A549 (cell line): ENCODE measurements at regions not wholly inside any gene's neighbourhood (a gene's known extent, or its start where the extent isn't known, plus 50 kb on each side); places are given as distances from the start of the nearest gene placed in this dataset.

Source experiments
- ATAC-seq, 2 experiments: fragments of 200-7000 bp in 1 of 2; fragments of >200 bp in 1 of 2; cut with Nextera tagmentation in 1 of 2; cut with Tn5 transposase in 1 of 2; 3 replicates each; pipeline versions ENCODE4 v1.8.0 to v1.9.1; 2018 to 2020; ENCODE audit warnings: mild to moderate bottlenecking in 1 of 2, moderate library complexity in 1 of 2
- CTCF ChIA-PET: fragments of 300-600 bp; sonication (Branson Sonifier 250); formaldehyde crosslinking; extraction: SDS; loops from one replicate; lab custom pipeline; 2021; ENCODE audit warnings: antibody characterized with exemption, inconsistent platforms; lab: Yijun Ruan, JAX
- POLR2A ChIA-PET: fragments of 350-600 bp; formaldehyde crosslinking; extraction: SDS; loops from one replicate; lab custom pipeline; 2021; ENCODE audit warnings: antibody characterized with exemption, inconsistent platforms; lab: Yijun Ruan, JAX
- DNase-seq, 2 experiments: peaks; one replicate each; pipeline versions ENCODE4 v3.0.0 to v3.0.0-alpha.2; 2011 to 2016; ENCODE audit warnings: low read depth in 1 of 2, low spot score in 1 of 2
- FAIRE-seq: peaks from 2 replicates; lab custom pipeline; 2011; peaks lifted over from hg19 to GRCh38; lab: Jason Lieb, UNC
- H3K27ac ChIP-seq, 2 experiments: fragments of >200 bp; sonication (Bioruptor Twin); formaldehyde crosslinking; 3 replicates each; pipeline ENCODE4 v1.5.1; 2016 to 2017
- H3K4me1 ChIP-seq: fragments of >200 bp; sonication (Bioruptor Twin); formaldehyde crosslinking; 3 replicates; pipeline ENCODE4 v1.6.1; 2016
- H3K4me2 ChIP-seq: fragments of >200 bp; sonication (Bioruptor Twin); formaldehyde crosslinking; 3 replicates; pipeline ENCODE4 v1.6.1; 2016
- H3K4me3 ChIP-seq: fragments of >200 bp; sonication (Bioruptor Twin); formaldehyde crosslinking; 3 replicates; pipeline ENCODE4 v1.5.1; 2016
- H3K9me3 ChIP-seq: fragments of >200 bp; sonication (Bioruptor Twin); formaldehyde crosslinking; 3 replicates; pipeline ENCODE4 v1.6.1; 2016
- BCL3 ChIP-seq: fragments of >200 bp; sonication (Bioruptor Twin); formaldehyde crosslinking; IDR thresholded peaks from 3 replicates; pipeline ENCODE4 v1.6.1; 2016
- CBX2 ChIP-seq: fragments of 200-600 bp; sonication (generic); IDR thresholded peaks from 2 replicates; pipeline ENCODE4 v1.6.1; 2016; ENCODE audit warnings: low read depth, mild to moderate bottlenecking, borderline replicate concordance
- CBX8 ChIP-seq: fragments of 200-600 bp; sonication (generic); IDR thresholded peaks from 2 replicates; pipeline ENCODE4 v1.6.1; 2016
- CEBPB ChIP-seq, 2 experiments: fragments of >200 bp in 1 of 2; sonication (Bioruptor Twin) in 1 of 2; formaldehyde crosslinking in 1 of 2; IDR thresholded peaks; 2 replicates each; pipeline ENCODE4 v1.6.1; 2012 to 2016
- E2F6 ChIP-seq: IDR thresholded peaks from 2 replicates; pipeline ENCODE4 v1.6.1; 2012; ENCODE audit warnings: low read depth, borderline replicate concordance
- EHMT2 ChIP-seq: fragments of 200-600 bp; sonication (generic); IDR thresholded peaks from 2 replicates; pipeline ENCODE4 v1.6.1; 2016; ENCODE audit warnings: antibody characterized with exemption, low read depth, mild to moderate bottlenecking, moderate library complexity
- ELK1 ChIP-seq: fragments of 150-350 bp; IDR thresholded peaks from 2 replicates; pipeline ENCODE4 v1.6.1; 2014; ENCODE audit warnings: low read depth, mild to moderate bottlenecking, low read length
- ESRRA ChIP-seq: fragments of 150-350 bp; IDR thresholded peaks from 2 replicates; pipeline ENCODE4 v1.6.1; 2014; ENCODE audit warnings: mild to moderate bottlenecking, low read length, borderline replicate concordance
- FOSL2 ChIP-seq, 2 experiments: fragments of 450-650 bp in 1 of 2; fragments of >200 bp in 1 of 2; sonication (Bioruptor Twin) in 1 of 2; formaldehyde crosslinking; IDR thresholded peaks; 2 replicates each; pipeline versions ENCODE4 v1.5.0 to v1.6.1; 2016 to 2020; ENCODE audit warnings: mild to moderate bottlenecking in 1 of 2, moderate library complexity in 1 of 2
- GATA3 ChIP-seq: IDR thresholded peaks from 2 replicates; pipeline ENCODE4 v1.6.1; 2012; ENCODE audit warnings: borderline replicate concordance
- HDAC2 ChIP-seq: fragments of 200-600 bp; sonication (generic); IDR thresholded peaks from 2 replicates; pipeline ENCODE4 v1.6.1; 2016
- HES2 ChIP-seq: fragments of >200 bp; sonication (Bioruptor Twin); formaldehyde crosslinking; IDR thresholded peaks from 2 replicates; pipeline ENCODE4 v1.6.1; 2016
- HEYL ChIP-seq: fragments of 250-450 bp; sonication (Bioruptor Pico); IDR thresholded peaks from 2 replicates; pipeline ENCODE4 v1.8.0; 2021; ENCODE audit warnings: mild to moderate bottlenecking, moderate library complexity
- JUNB ChIP-seq: fragments of >200 bp; sonication (Bioruptor Twin); formaldehyde crosslinking; IDR thresholded peaks from 2 replicates; pipeline ENCODE4 v1.6.1; 2016
- KDM5A ChIP-seq: fragments of 200-600 bp; sonication (generic); IDR thresholded peaks from 2 replicates; pipeline ENCODE4 v1.6.1; 2016; ENCODE audit warnings: antibody characterized with exemption, mild to moderate bottlenecking
- MAZ ChIP-seq: fragments of 150-350 bp; IDR thresholded peaks from 2 replicates; pipeline ENCODE4 v1.6.1; 2014; ENCODE audit warnings: antibody characterized with exemption, low read depth, low read length, borderline replicate concordance
- NFE2L2 ChIP-seq: fragments of 150-350 bp; conservative IDR thresholded peaks from 2 replicates; pipeline ENCODE4 v1.6.1; 2014; ENCODE audit warnings: low read length
- NPAS2 ChIP-seq: fragments of 250-450 bp; sonication (Bioruptor Pico); IDR thresholded peaks from 2 replicates; pipeline ENCODE4 v1.8.0; 2022; ENCODE audit warnings: mild to moderate bottlenecking, moderate library complexity, borderline replicate concordance
- POLR2A ChIP-seq: IDR thresholded peaks from 2 replicates; pipeline ENCODE4 v1.6.1; 2012; ENCODE audit warnings: mild to moderate bottlenecking, low read length
- POLR2AphosphoS2 ChIP-seq: conservative IDR thresholded peaks from 2 replicates; pipeline ENCODE4 v1.6.1; 2012; ENCODE audit warnings: low read length, improper control_type of control experiment, inconsistent platforms
- RFX5 ChIP-seq: fragments of 450-650 bp; IDR thresholded peaks from 2 replicates; pipeline ENCODE4 v1.7.1; 2014; ENCODE audit warnings: antibody characterized with exemption, mild to moderate bottlenecking, moderate library complexity
- RNF2 ChIP-seq: fragments of 200-600 bp; sonication (generic); IDR thresholded peaks from 2 replicates; pipeline ENCODE4 v1.6.1; 2016; ENCODE audit warnings: low read depth, mild to moderate bottlenecking, antibody characterized with exemption, moderate library complexity, borderline replicate concordance
- SREBF2 ChIP-seq: fragments of 450-650 bp; IDR thresholded peaks from 2 replicates; pipeline ENCODE4 v1.6.1; 2014; ENCODE audit warnings: mild to moderate bottlenecking, moderate library complexity
- ZFP36 ChIP-seq: fragments of 450-650 bp; IDR thresholded peaks from 2 replicates; pipeline ENCODE4 v1.6.1; 2014; ENCODE audit warnings: borderline replicate concordance; ENCODE audit not compliant: partially characterized antibody
- WGBS: methylation state at CpG from one replicate; pipeline ENCODE4 v1.1.6; 2017; ENCODE audit errors: missing lambda C conversion rate; 5-methylcytosine and 5-hydroxymethylcytosine counted together
- TF ChIP-seq, protein P1 (sequence below): IDR thresholded peaks from 2 replicates; pipeline ENCODE4 v1.6.1; 2012
- TF ChIP-seq, protein P2 (sequence below): fragments of 250-450 bp; sonication (Bioruptor Pico); IDR thresholded peaks from 2 replicates; pipeline ENCODE4 v1.5.0; 2020; ENCODE audit warnings: low read depth, mild to moderate bottlenecking, moderate library complexity

- DNase-seq (no peak), ATAC-seq (no peak), FAIRE-seq (peak; percentile 89)
- WGBS: 50% methylated on average over 2 of the region's 2 CpGs
- POLR2A ChIA-PET: no interaction called here
- H3K4me2 ChIP-seq: 0 out of 3 replicates have a peak overlapping the region, but pooled peaks have one; percentile 15
- CTCF ChIA-PET: interaction anchor here (0.7 kb wide), 1 partner anchor 43 kb away, joined by 3 read pairs; no protein-coding TSS in a partner anchor
- no peak overlapping the region for H3K4me3 ChIP-seq
- H3K4me1 ChIP-seq: peaks cover 39% of the 10 kb centered on the region
- H3K9me3 ChIP-seq: no peaks in the 10 kb centered on the region
- TF ChIP-seq CEBPB (IDR thresholded peaks at IDR 0.05) (no peak), CBX2 (no peak), RNF2 (no peak), POLR2A (no peak), MAZ (no peak), HEYL (CRISPR knock-in tag) (no peak), KDM5A (no peak), EHMT2 (no peak), POLR2AphosphoS2 (no peak), BCL3 (no peak)
- TF ChIP-seq, protein P1, sequence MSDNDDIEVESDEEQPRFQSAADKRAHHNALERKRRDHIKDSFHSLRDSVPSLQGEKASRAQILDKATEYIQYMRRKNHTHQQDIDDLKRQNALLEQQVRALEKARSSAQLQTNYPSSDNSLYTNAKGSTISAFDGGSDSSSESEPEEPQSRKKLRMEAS: no peak
- peak overlapping the region; percentile 23 to 87; a peak in 3 of 6 replicates for H3K27ac ChIP-seq
These were observed 84.1 kb upstream of the MAGEA4 start for GRCh38 chrX:151828439-151829080.

DNA sequence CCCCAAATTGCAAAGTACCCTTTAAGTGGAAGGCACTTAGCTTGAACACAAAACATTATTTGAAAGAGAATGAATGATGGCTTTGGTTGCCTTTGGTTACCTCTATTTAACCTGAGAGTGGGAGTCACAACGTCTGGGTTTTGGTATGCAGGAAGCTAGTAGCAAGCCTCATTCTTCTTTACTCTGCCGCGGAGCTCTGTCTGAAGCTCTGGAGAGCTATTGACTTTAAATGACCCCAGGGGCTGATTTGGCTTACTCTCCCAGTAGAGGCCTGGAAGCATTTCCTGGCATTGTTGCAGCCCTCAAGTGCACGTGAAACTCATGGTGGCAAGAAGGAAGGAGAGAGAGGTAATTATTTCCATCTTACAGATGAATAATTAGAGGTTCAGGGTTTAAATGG is 81.8 kb upstream of the MAGEA4 start:
- POLR2A ChIA-PET: no interaction called here
- no peak for DNase-seq
- CTCF ChIA-PET: no interaction called here

More for the DNA sequence above, 81.8 kb upstream of the MAGEA4 start:
- H3K4me3 ChIP-seq: no peak overlapping the region
- peaks cover 27% of the 10 kb centered on the region for H3K4me1 ChIP-seq
- H3K27ac ChIP-seq: no peak overlapping the region
- H3K9me3 ChIP-seq: no peaks in the 10 kb centered on the region
- 49% methylated on average over 4 of the region's 4 CpGs for WGBS
- ATAC-seq (no peak), FAIRE-seq (no peak)
- no peak for TF ChIP-seq ESRRA
- TF ChIP-seq SREBF2: no peak
- TF ChIP-seq CBX8: no peak
- no peak for TF ChIP-seq E2F6
- TF ChIP-seq ELK1: no peak
- no peak for TF ChIP-seq HES2
- TF ChIP-seq CEBPB (IDR thresholded peaks at IDR 0.05): no peak
- TF ChIP-seq, protein P2, sequence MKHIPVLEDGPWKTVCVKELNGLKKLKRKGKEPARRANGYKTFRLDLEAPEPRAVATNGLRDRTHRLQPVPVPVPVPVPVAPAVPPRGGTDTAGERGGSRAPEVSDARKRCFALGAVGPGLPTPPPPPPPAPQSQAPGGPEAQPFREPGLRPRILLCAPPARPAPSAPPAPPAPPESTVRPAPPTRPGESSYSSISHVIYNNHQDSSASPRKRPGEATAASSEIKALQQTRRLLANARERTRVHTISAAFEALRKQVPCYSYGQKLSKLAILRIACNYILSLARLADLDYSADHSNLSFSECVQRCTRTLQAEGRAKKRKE: no peak
- no peak for TF ChIP-seq NPAS2 (CRISPR knock-in tag)
- no peak for TF ChIP-seq ZFP36
- TF ChIP-seq GATA3: no peak
- TF ChIP-seq FOSL2 (IDR thresholded peaks at IDR 0.05): no peak
- no peak for TF ChIP-seq FOSL2 (CRISPR knock-in tag; IDR thresholded peaks at IDR 0.05)
- TF ChIP-seq HDAC2: no peak
- TF ChIP-seq NFE2L2: no peak
- TF ChIP-seq JUNB: no peak
- no peak for TF ChIP-seq RNF2
- TF ChIP-seq RFX5: no peak
- no peak overlapping the region for H3K4me2 ChIP-seq
